B cell (primary cell): ENCODE measurements at regions not wholly inside any gene's neighbourhood (a gene's known extent, or its start where the extent isn't known, plus 50 kb on each side); places are given as distances from the start of the nearest gene placed in this dataset.

Source experiments
- ATAC-seq: fragments of 200-7000 bp; cut with Tn5 transposase; one replicate; pipeline ENCODE4 v1.10.0; 2021; ENCODE audit warnings: low read depth, mild to moderate bottlenecking, moderate number of reproducible peaks, moderate library complexity
- CTCF ChIA-PET: fragments of 350-600 bp; sonication (Branson Sonifier 250); formaldehyde crosslinking; loops from one replicate; lab custom pipeline; 2021; ENCODE audit warnings: antibody characterized with exemption, inconsistent platforms; lab: Charles Lee
- POLR2A ChIA-PET: fragments of 350-600 bp; sonication (Branson Sonifier 250); formaldehyde crosslinking; loops from one replicate; lab custom pipeline; 2021; ENCODE audit warnings: antibody characterized with exemption; lab: Charles Lee
- DNase-seq: peaks from one replicate; pipeline ENCODE4 v3.0.0; 2013
- H2AFZ ChIP-seq: 2 replicates; pipeline ENCODE4 v1.6.1; 2012; ENCODE audit warnings: mild to moderate bottlenecking, low read depth, low read length; ENCODE audit not compliant: insufficient read depth, poor library complexity, severe bottlenecking
- H3K27ac ChIP-seq, 2 donors: 1 replicate in 1 of 2; 2 replicates in 1 of 2; pipeline ENCODE4 v1.5.1; 2012 to 2013; ENCODE audit warnings: low read length in 2 of 2, mild to moderate bottlenecking in 2 of 2, moderate library complexity in 1 of 2
- H3K27me3 ChIP-seq, 4 experiments: fragments of 200-600 bp in 1 of 4; sonication (generic) in 1 of 4; replicated peaks in 1 of 4; 1 replicate in 2 of 4; 2 replicates in 2 of 4; pipeline versions ENCODE4 v1.6.1 to v1.7.0; 2013 to 2016; ENCODE audit warnings: low read length in 3 of 4, mild to moderate bottlenecking in 2 of 4, mixed read lengths in 1 of 4, moderate library complexity in 1 of 4; ENCODE audit not compliant: insufficient read depth in 4 of 4, control insufficient read depth in 3 of 4; ENCODE audit errors: control extremely low read depth in 1 of 4
- H3K36me3 ChIP-seq, 2 experiments: replicated peaks in 1 of 2; 1 replicate in 1 of 2; 2 replicates in 1 of 2; pipeline versions ENCODE4 v1.6.1 to v1.7.1; 2013; ENCODE audit warnings: low read length in 1 of 2; ENCODE audit not compliant: insufficient read depth in 2 of 2, control insufficient read depth in 1 of 2; ENCODE audit errors: control extremely low read depth in 1 of 2, extremely low read depth in 1 of 2
- H3K4me1 ChIP-seq, 2 donors: fragments of 200-600 bp in 1 of 2; sonication (generic) in 1 of 2; 1 replicate in 1 of 2; 2 replicates in 1 of 2; pipeline versions ENCODE4 v1.5.1 to v1.6.1; 2013 to 2017; ENCODE audit warnings: low read length in 2 of 2; ENCODE audit not compliant: control insufficient read depth in 2 of 2, insufficient read depth in 2 of 2
- H3K4me2 ChIP-seq: replicated peaks from 2 replicates; pipeline ENCODE3; 2012; ENCODE audit warnings: mild to moderate bottlenecking, low read depth, low read length; ENCODE audit not compliant: poor library complexity, severe bottlenecking
- H3K4me3 ChIP-seq, 5 experiments: fragments of 200-600 bp in 1 of 5; sonication (generic) in 1 of 5; 1 replicate in 3 of 5; 2 replicates in 2 of 5; pipeline versions ENCODE4 v1.5.1 to v1.7.0; 2011 to 2016; ENCODE audit warnings: low read length in 4 of 5, mild to moderate bottlenecking in 4 of 5, low read depth in 2 of 5, control low read depth in 1 of 5, moderate library complexity in 1 of 5; ENCODE audit not compliant: insufficient read depth in 1 of 5; ENCODE audit errors: control extremely low read depth in 1 of 5, extremely low read depth in 1 of 5
- H3K79me2 ChIP-seq: fragments of 200-600 bp; sonication (generic); one replicate; pipeline ENCODE4 v1.6.0; 2016; ENCODE audit warnings: low read length; ENCODE audit not compliant: control insufficient read depth, insufficient read depth
- H3K9ac ChIP-seq: fragments of 200-600 bp; sonication (generic); 2 replicates; pipeline ENCODE4 v1.6.1; 2017; ENCODE audit warnings: mild to moderate bottlenecking, low read length, moderate library complexity
- H3K9me3 ChIP-seq, 3 donors: one replicate each; pipeline versions ENCODE4 v1.6.1 to v1.7.1; 2013; ENCODE audit warnings: low read length in 2 of 3; ENCODE audit not compliant: control insufficient read depth in 2 of 3, insufficient read depth in 1 of 3; ENCODE audit errors: control extremely low read depth in 1 of 3
- H4K20me1 ChIP-seq: 2 replicates; pipeline ENCODE4 v1.6.0; 2012; ENCODE audit warnings: mild to moderate bottlenecking, low read length; ENCODE audit not compliant: insufficient read depth, control insufficient read depth, poor library complexity, severe bottlenecking
- H3K27ac Mint-ChIP-seq: one replicate; pipeline ENCODE4 v1.8.0; 2021; ENCODE audit warnings: mixed read lengths
- H3K27me3 Mint-ChIP-seq: one replicate; pipeline ENCODE4 v1.8.0; 2021; ENCODE audit warnings: mixed read lengths
- H3K4me1 Mint-ChIP-seq: one replicate; pipeline ENCODE4 v1.8.0; 2021; ENCODE audit warnings: mixed read lengths
- H3K4me3 Mint-ChIP-seq: one replicate; pipeline ENCODE4 v1.8.0; 2021; ENCODE audit warnings: mixed read lengths
- H3K9me3 Mint-ChIP-seq: one replicate; pipeline ENCODE4 v1.8.0; 2022; ENCODE audit warnings: mixed read lengths; ENCODE audit not compliant: insufficient read depth
- CTCF ChIP-seq: fragments of 200-600 bp; IDR thresholded peaks from one replicate; pipeline ENCODE4 v1.8.0; 2022; ENCODE audit warnings: antibody characterized with exemption, mild to moderate bottlenecking
- EZH2 ChIP-seq: IDR thresholded peaks from 2 replicates; pipeline ENCODE4 v1.6.1; 2012; ENCODE audit warnings: borderline replicate concordance, low read depth, mild to moderate bottlenecking, moderate library complexity, low read length; ENCODE audit not compliant: insufficient read depth, poor library complexity, severe bottlenecking
- WGBS: methylation state at CpG from one replicate; pipeline ENCODE4 v1.1.5; 2013; ENCODE audit warnings: missing lambda C conversion rate; ENCODE audit not compliant: insufficient coverage; 5-methylcytosine and 5-hydroxymethylcytosine counted together
- intact Hi-C: fragments of 100-400 bp; cut with micrococcal nuclease; formaldehyde crosslinking; loops from one replicate; pipeline ENCODE4 v1.10.0; 2022

GRCh38 chr15:94777037-94777436 lies 545.7 kb downstream of the MCTP2 start:
- no peaks in the 10 kb centered on the region for H3K4me1 ChIP-seq
- no peak overlapping the region for H3K4me3 ChIP-seq
- DNase-seq (no peak), ATAC-seq (no peak)
- TF ChIP-seq EZH2 = no peak
- no peak for TF ChIP-seq CTCF
- intact Hi-C loops = no loop called here
- ChIA-PET CTCF (interaction anchor here (0.6 kb wide), 1 partner anchor 10 kb away, joined by 3 read pairs; no protein-coding TSS in a partner anchor), POLR2A (no interaction called here)
- Mint-ChIP-seq H3K4me1 (no peaks in the 10 kb centered on the region), H3K4me3 (no peak overlapping the region), H3K9me3 (peaks cover 3% of the 10 kb centered on the region), H3K27ac (no peak overlapping the region), H3K27me3 (no peaks in the 10 kb centered on the region)
- H3K27me3 ChIP-seq = no peaks in the 10 kb centered on the region
- H3K79me2 ChIP-seq = no peaks in the 10 kb centered on the region
- no peak overlapping the region for H2AFZ ChIP-seq
- H3K27ac ChIP-seq = no peak overlapping the region
- WGBS = no CpG with 5 or more reads among the region's 1 CpG
- no peaks in the 10 kb centered on the region for H4K20me1 ChIP-seq
- no peaks in the 10 kb centered on the region for H3K36me3 ChIP-seq
- H3K4me2 ChIP-seq = no peak overlapping the region
- no peak overlapping the region for H3K9ac ChIP-seq
- no peaks in the 10 kb centered on the region for H3K9me3 ChIP-seq

- Histone ChIP-seq H3K9me3 (no peaks in the 10 kb centered on the region), H3K27ac (no peak overlapping the region), H3K27me3 (no peaks in the 10 kb centered on the region), H3K79me2 (no peaks in the 10 kb centered on the region), H3K4me2 (no peak overlapping the region), H3K9ac (no peak overlapping the region), H4K20me1 (no peaks in the 10 kb centered on the region), H3K4me1 (no peaks in the 10 kb centered on the region), H3K36me3 (no peaks in the 10 kb centered on the region), H3K4me3 (no peak overlapping the region), H2AFZ (no peak overlapping the region)
- DNase-seq (no peak), ATAC-seq (no peak)
- Mint-ChIP-seq H3K4me1 (no peaks in the 10 kb centered on the region), H3K9me3 (peaks cover 3% of the 10 kb centered on the region), H3K27ac (no peak overlapping the region), H3K27me3 (no peaks in the 10 kb centered on the region), H3K4me3 (no peak overlapping the region)
- ChIA-PET POLR2A (no interaction called here), CTCF (no interaction called here)
- intact Hi-C loops = no loop called here
- no peak for TF ChIP-seq EZH2
- no peak for TF ChIP-seq CTCF
Observed at GRCh38 chr15:94778840-94779239, 547.5 kb downstream of the MCTP2 start.
